Endodermal cell (in vitro differentiated cells): ENCODE measurements at regions not wholly inside any gene's neighbourhood (a gene's known extent, or its start where the extent isn't known, plus 50 kb on each side); places are given as distances from the start of the nearest gene placed in this dataset.
"Not testable (repeated sequence)": the region's sequence is repeated elsewhere in the genome, so short reads cannot be mapped to it uniquely, and the experiment has no call there.

Experiments
- DNase-seq: peaks from one replicate; pipeline ENCODE4 v3.0.0-alpha.2; 2017
- H3K27ac ChIP-seq: 2 replicates; pipeline ENCODE4 v1.5.1; 2013; ENCODE audit warnings: mild to moderate bottlenecking, low read depth, low read length, moderate library complexity
- H3K27me3 ChIP-seq: 2 replicates; pipeline ENCODE4 v1.6.1; 2013; ENCODE audit warnings: mild to moderate bottlenecking, low read length, moderate library complexity; ENCODE audit not compliant: insufficient read depth, control insufficient read depth, poor library complexity, severe bottlenecking
- H3K36me3 ChIP-seq: 2 replicates; pipeline ENCODE4 v1.7.0; 2013; ENCODE audit warnings: mild to moderate bottlenecking, low read length, moderate library complexity; ENCODE audit not compliant: control insufficient read depth, insufficient read depth
- H3K4me1 ChIP-seq: one replicate; pipeline ENCODE4 v1.7.0; 2013; ENCODE audit warnings: low read length; ENCODE audit not compliant: control insufficient read depth, insufficient read depth
- H3K4me3 ChIP-seq: 2 replicates; pipeline ENCODE4 v1.5.1; 2013; ENCODE audit warnings: mild to moderate bottlenecking, low read length, moderate library complexity
- H3K9ac ChIP-seq: 2 replicates; pipeline ENCODE4 v1.6.1; 2013; ENCODE audit warnings: mild to moderate bottlenecking, low read length, moderate library complexity; ENCODE audit not compliant: poor library complexity, severe bottlenecking; ENCODE audit errors: extremely low read depth
- H3K9me3 ChIP-seq: 2 replicates; pipeline ENCODE4 v1.6.1; 2013; ENCODE audit warnings: mild to moderate bottlenecking, low read length, moderate library complexity; ENCODE audit not compliant: control insufficient read depth
- H3K27ac Mint-ChIP-seq: 2 replicates; pipeline ENCODE4 v1.8.0; 2020; ENCODE audit warnings: mixed read lengths
- H3K27me3 Mint-ChIP-seq: 2 replicates; pipeline ENCODE4 v1.8.0; 2021; ENCODE audit warnings: mild to moderate bottlenecking, mixed read lengths; ENCODE audit not compliant: insufficient read depth
- H3K36me3 Mint-ChIP-seq: 2 replicates; pipeline ENCODE4 v1.8.0; 2020; ENCODE audit warnings: low read depth, mixed read lengths
- H3K4me1 Mint-ChIP-seq: 2 replicates; pipeline ENCODE4 v1.8.0; 2020; ENCODE audit warnings: mixed read lengths
- H3K4me3 Mint-ChIP-seq: 2 replicates; pipeline ENCODE4 v1.8.0; 2020; ENCODE audit warnings: mild to moderate bottlenecking, moderate library complexity, mixed read lengths
- H3K9me3 Mint-ChIP-seq: 2 replicates; pipeline ENCODE4 v1.8.0; 2020; ENCODE audit warnings: mild to moderate bottlenecking, mixed read lengths
- WGBS, 2 experiments: methylation state at CpG; one replicate each; pipeline versions ENCODE4 v1.1.5 to v1.1.7; 2013; ENCODE audit warnings: missing lambda C conversion rate in 2 of 2, mixed read lengths in 1 of 2; ENCODE audit not compliant: insufficient coverage in 1 of 2, insufficient read length in 1 of 2; 5-methylcytosine and 5-hydroxymethylcytosine counted together
- TF ChIP-seq, protein P1 (sequence below): fragments of 200-600 bp; sonication (generic); conservative IDR thresholded peaks from 2 replicates; pipeline ENCODE4 v1.5.0; 2021; ENCODE audit warnings: antibody characterized with exemption, mild to moderate bottlenecking

DNA sequence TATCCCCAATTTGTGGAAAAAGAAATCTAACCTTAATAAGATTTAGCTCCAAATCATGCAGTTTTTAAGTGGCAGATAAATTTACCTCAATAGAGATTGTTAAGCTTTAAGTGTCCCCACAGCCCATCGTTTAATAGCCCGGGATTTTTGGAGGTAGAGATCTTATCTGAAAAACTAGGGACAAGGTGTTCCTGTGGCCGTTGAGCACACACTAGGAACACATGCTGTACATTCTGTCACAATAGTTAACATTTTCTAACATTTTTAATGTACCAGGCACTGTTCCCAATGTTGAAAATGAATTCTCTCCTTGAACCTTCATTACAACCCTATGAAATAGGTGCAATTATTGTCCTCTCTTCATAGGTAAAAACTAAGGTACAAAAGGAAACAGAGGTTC is 85.7 kb upstream of the PLD5 start:
- Histone ChIP-seq H3K9me3 (no peaks in the 10 kb centered on the region), H3K27me3 (no peaks in the 10 kb centered on the region), H3K9ac (no peak overlapping the region), H3K4me3 (no peak overlapping the region), H3K36me3 (no peaks in the 10 kb centered on the region), H3K27ac (no peak overlapping the region), H3K4me1 (no peaks in the 10 kb centered on the region)
- H3K4me1 Mint-ChIP-seq, result peaks cover 4% of the 10 kb centered on the region
- H3K27me3 Mint-ChIP-seq, result peaks cover 8% of the 10 kb centered on the region
- WGBS, 2 experiments, result 92 to 100% methylated on average over 3 of the region's 3 CpGs
- H3K9me3 Mint-ChIP-seq, result no peaks in the 10 kb centered on the region
- H3K36me3 Mint-ChIP-seq, result no peaks in the 10 kb centered on the region
- TF ChIP-seq, protein P1, sequence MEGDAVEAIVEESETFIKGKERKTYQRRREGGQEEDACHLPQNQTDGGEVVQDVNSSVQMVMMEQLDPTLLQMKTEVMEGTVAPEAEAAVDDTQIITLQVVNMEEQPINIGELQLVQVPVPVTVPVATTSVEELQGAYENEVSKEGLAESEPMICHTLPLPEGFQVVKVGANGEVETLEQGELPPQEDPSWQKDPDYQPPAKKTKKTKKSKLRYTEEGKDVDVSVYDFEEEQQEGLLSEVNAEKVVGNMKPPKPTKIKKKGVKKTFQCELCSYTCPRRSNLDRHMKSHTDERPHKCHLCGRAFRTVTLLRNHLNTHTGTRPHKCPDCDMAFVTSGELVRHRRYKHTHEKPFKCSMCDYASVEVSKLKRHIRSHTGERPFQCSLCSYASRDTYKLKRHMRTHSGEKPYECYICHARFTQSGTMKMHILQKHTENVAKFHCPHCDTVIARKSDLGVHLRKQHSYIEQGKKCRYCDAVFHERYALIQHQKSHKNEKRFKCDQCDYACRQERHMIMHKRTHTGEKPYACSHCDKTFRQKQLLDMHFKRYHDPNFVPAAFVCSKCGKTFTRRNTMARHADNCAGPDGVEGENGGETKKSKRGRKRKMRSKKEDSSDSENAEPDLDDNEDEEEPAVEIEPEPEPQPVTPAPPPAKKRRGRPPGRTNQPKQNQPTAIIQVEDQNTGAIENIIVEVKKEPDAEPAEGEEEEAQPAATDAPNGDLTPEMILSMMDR, result no peak
- no peak overlapping the region for H3K4me3 Mint-ChIP-seq
- no peak overlapping the region for H3K27ac Mint-ChIP-seq
- DNase-seq, result no peak

DNA sequence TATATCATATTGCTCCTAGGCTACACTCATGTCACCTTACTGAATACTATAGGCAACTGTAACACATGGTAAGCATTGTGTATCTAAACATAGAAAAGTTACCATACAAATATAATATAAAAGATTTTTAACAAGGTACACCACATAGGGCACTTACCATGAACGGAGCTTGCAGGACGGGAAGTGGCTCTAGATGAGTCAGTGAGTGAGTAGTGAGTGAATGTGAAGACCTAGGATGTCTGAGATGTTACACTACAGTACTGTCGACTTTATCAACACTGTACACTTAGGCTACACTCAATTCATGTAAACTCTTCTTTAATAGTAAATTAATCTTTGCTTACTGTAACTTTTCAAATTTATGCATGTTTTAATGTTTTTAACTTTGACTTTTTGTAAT is 81.0 kb upstream of the PLD5 start:
- no peak overlapping the region for H3K27ac Mint-ChIP-seq
- no peak overlapping the region for H3K4me3 Mint-ChIP-seq
- H3K9me3 Mint-ChIP-seq, result no peaks in the 10 kb centered on the region
- TF ChIP-seq, protein P1, result no peak
- Histone ChIP-seq H3K4me1 (no peaks in the 10 kb centered on the region), H3K9ac (no peak overlapping the region), H3K9me3 (no peaks in the 10 kb centered on the region), H3K4me3 (no peak overlapping the region), H3K36me3 (no peaks in the 10 kb centered on the region), H3K27me3 (no peaks in the 10 kb centered on the region), H3K27ac (no peak overlapping the region)
- peaks cover 4% of the 10 kb centered on the region for H3K4me1 Mint-ChIP-seq
- no peaks in the 10 kb centered on the region for H3K27me3 Mint-ChIP-seq
- H3K36me3 Mint-ChIP-seq, result no peaks in the 10 kb centered on the region
- no peak for DNase-seq
- 96% methylated on average over 2 of the region's 3 CpGs; no CpG with 5 or more reads in 1 of the 2 experiments for WGBS, 2 experiments

- TF ChIP-seq, protein P1, result no peak
- Mint-ChIP-seq H3K4me3 (no peak overlapping the region), H3K4me1 (no peaks in the 10 kb centered on the region), H3K27me3 (no peaks in the 10 kb centered on the region), H3K36me3 (peaks cover 4% of the 10 kb centered on the region), H3K27ac (no peak overlapping the region), H3K9me3 (peaks cover 20% of the 10 kb centered on the region)
- Histone ChIP-seq H3K4me3 (no peak overlapping the region), H3K27ac (no peak overlapping the region), H3K4me1 (no peaks in the 10 kb centered on the region), H3K36me3 (no peaks in the 10 kb centered on the region), H3K27me3 (no peaks in the 10 kb centered on the region), H3K9ac (no peak overlapping the region), H3K9me3 (peaks cover 31% of the 10 kb centered on the region)
- 90 to 94% methylated on average over 6 of the region's 6 CpGs for WGBS, 2 experiments
- no peak for DNase-seq
Measured at GRCh38 chr1:242602001-242602400, 77.5 kb upstream of the PLD5 start.

- not testable (repeated sequence) for H3K4me3 Mint-ChIP-seq, H3K27me3 ChIP-seq, H3K36me3 ChIP-seq, H3K27me3 Mint-ChIP-seq, H3K9ac ChIP-seq, H3K27ac Mint-ChIP-seq, H3K27ac ChIP-seq, H3K4me1 Mint-ChIP-seq, DNase-seq, H3K4me1 ChIP-seq
- Histone ChIP-seq H3K4me3 (peak overlapping the region; percentile 69), H3K9me3 (peaks cover 69% of the 10 kb centered on the region)
- Mint-ChIP-seq H3K36me3 (peaks cover 14% of the 10 kb centered on the region), H3K9me3 (peaks cover 62% of the 10 kb centered on the region)
- 23% methylated on average over 2 of the region's 2 CpGs; no CpG with 5 or more reads in 1 of the 2 experiments for WGBS, 2 experiments
Measured at GRCh38 chr1:242593756-242594155, 69.3 kb upstream of the PLD5 start.
